ENCODE measurements at regions not wholly inside any gene's neighbourhood (a gene's known extent, or its start where the extent isn't known, plus 50 kb on each side); places are given as distances from the start of the nearest gene placed in this dataset.

DNA sequence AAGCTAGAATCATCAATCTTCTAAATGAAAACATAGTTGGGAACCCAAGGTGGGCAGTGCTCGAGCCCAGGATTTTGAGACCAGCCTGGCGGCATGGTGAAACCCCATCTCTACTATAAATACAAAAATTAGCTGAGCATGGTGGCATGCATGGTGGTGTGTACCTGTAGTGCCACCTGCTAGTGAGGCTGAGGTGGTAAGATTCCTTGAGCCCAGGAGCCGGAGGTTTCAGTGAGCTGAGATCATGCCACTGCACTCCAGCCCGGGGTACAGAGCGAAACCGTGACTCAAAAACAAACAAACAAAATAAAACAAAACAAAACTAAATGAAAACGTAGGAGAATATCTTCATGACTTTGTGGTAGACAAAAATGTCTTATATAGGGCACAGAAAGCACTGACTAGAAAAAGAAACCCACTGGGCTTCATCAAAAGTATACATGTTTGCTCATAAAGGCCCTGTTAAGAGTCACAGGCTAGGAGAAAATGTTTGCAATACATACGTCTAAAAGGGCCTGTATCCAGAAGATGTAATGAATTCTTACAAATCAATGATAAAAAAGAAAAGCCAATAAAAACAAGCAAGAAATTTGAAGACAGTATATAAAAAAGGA, 353.6 kb downstream of the FGF9 start:
- Histone ChIP-seq H3K4me1 (ENCODE audit: control insufficient read depth, extremely low read depth, insufficient read depth, low read length) (no peaks in the 10 kb centered on the region), H3K79me2 (ENCODE audit: control insufficient read depth, insufficient read depth, low read length) (no peaks in the 10 kb centered on the region), H4K20me1 (replicated peaks; ENCODE audit: control insufficient read depth, extremely low read depth, insufficient read depth, low read length) (no peaks in the 10 kb centered on the region), H3K9me1 (replicated peaks; ENCODE audit: control insufficient read depth, extremely low read depth, insufficient read depth, low read length) (no peaks in the 10 kb centered on the region), H3K36me3 (ENCODE audit: control insufficient read depth in 2 of 2, extremely low read depth in 1 of 2, insufficient read depth in 2 of 2, low read length in 2 of 2) (no peaks in the 10 kb centered on the region), H3K4me2 (ENCODE audit: insufficient read depth, low read length) (no peak overlapping the region), H2AFZ (ENCODE audit: low read depth, low read length) (no peak overlapping the region), H3K27ac (ENCODE audit: insufficient read depth, low read depth, low read length) (no peak overlapping the region), H3K27me3 (ENCODE audit: control insufficient read depth in 2 of 2, insufficient read depth in 2 of 2, low read length in 2 of 2) (no peaks in the 10 kb centered on the region), H3K4me3 (replicated peaks in 1 of 3; ENCODE audit: insufficient read depth in 1 of 3, low read depth in 1 of 3, low read length in 3 of 3) (no peak overlapping the region), H3K9me3 (replicated peaks; ENCODE audit: control insufficient read depth, insufficient read depth, low read length) (no peaks in the 10 kb centered on the region), H3K9ac (replicated peaks; ENCODE audit: extremely low read depth, insufficient read depth, low read length) (no peak overlapping the region)
- no peak for TF ChIP-seq POLR2AphosphoS5 (IDR thresholded peaks at IDR 0.05; ENCODE audit: insufficient read depth, low read depth, low read length)
- no peak for TF ChIP-seq MYC (IDR thresholded peaks at IDR 0.05; ENCODE audit: low read depth, low read length)
- no peak for TF ChIP-seq EZH2 (IDR thresholded peaks at IDR 0.05; ENCODE audit: borderline replicate concordance, low read depth, low read length, severe bottlenecking)
- TF ChIP-seq GATA2 (IDR thresholded peaks at IDR 0.05; ENCODE audit: insufficient read depth, insufficient read length, low read depth, low read length), result no peak
- TF ChIP-seq, protein P1, sequence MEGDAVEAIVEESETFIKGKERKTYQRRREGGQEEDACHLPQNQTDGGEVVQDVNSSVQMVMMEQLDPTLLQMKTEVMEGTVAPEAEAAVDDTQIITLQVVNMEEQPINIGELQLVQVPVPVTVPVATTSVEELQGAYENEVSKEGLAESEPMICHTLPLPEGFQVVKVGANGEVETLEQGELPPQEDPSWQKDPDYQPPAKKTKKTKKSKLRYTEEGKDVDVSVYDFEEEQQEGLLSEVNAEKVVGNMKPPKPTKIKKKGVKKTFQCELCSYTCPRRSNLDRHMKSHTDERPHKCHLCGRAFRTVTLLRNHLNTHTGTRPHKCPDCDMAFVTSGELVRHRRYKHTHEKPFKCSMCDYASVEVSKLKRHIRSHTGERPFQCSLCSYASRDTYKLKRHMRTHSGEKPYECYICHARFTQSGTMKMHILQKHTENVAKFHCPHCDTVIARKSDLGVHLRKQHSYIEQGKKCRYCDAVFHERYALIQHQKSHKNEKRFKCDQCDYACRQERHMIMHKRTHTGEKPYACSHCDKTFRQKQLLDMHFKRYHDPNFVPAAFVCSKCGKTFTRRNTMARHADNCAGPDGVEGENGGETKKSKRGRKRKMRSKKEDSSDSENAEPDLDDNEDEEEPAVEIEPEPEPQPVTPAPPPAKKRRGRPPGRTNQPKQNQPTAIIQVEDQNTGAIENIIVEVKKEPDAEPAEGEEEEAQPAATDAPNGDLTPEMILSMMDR (IDR thresholded peaks at IDR 0.05; ENCODE audit: extremely low read depth in 1 of 2, insufficient read depth in 1 of 2, low read depth in 1 of 2, low read length in 2 of 2), result no peak
- TF ChIP-seq FOS (IDR thresholded peaks at IDR 0.05; ENCODE audit: borderline replicate concordance, insufficient read depth, low read length), result no peak
- TF ChIP-seq, protein P2, sequence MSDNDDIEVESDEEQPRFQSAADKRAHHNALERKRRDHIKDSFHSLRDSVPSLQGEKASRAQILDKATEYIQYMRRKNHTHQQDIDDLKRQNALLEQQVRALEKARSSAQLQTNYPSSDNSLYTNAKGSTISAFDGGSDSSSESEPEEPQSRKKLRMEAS (IDR thresholded peaks at IDR 0.05; ENCODE audit: insufficient read depth, insufficient read length), result no peak
- TF ChIP-seq POLR2A (IDR thresholded peaks at IDR 0.05; ENCODE audit: low read depth, low read length), result no peak
- no peak for TF ChIP-seq JUN (IDR thresholded peaks at IDR 0.05; ENCODE audit: borderline replicate concordance, insufficient read depth, insufficient read length, low read depth)
- BruUV-seq (replicated peaks), result no TSS peak
- dilution Hi-C loops (cut with MboI; ENCODE audit: extremely low pct_ligation_motif_present, low sequenced_read_pairs) (no loop called here), intact Hi-C loops (cut with micrococcal nuclease) (no loop called here)
- FAIRE-seq (no peak), DNase-seq (ENCODE audit: low read depth, low spot score) (no peak)
- ChIA-PET CTCF (no interaction called here), POLR2A (no interaction called here)

Data from endothelial cell of umbilical vein (primary cell).